Neural crest cell (in vitro differentiated cells): ENCODE measurements at regions not wholly inside any gene's neighbourhood (a gene's known extent, or its start where the extent isn't known, plus 50 kb on each side); places are given as distances from the start of the nearest gene placed in this dataset.

ENCODE experiments used
- DNase-seq: peaks from one replicate; pipeline ENCODE4 v3.0.0; 2021; ENCODE audit warnings: low read depth, mixed read lengths, low spot score
- H3K27ac Mint-ChIP-seq: one replicate; pipeline ENCODE4 v1.8.0; 2021; ENCODE audit warnings: mild to moderate bottlenecking, mixed read lengths; ENCODE audit not compliant: unreplicated experiment
- H3K27me3 Mint-ChIP-seq: 2 replicates; pipeline ENCODE4 v1.8.0; 2021; ENCODE audit warnings: low read depth, mild to moderate bottlenecking, mixed read lengths
- H3K36me3 Mint-ChIP-seq: 2 replicates; pipeline ENCODE4 v1.8.0; 2021; ENCODE audit warnings: low read depth, mild to moderate bottlenecking, mixed read lengths
- H3K4me1 Mint-ChIP-seq: 2 replicates; pipeline ENCODE4 v1.8.0; 2021; ENCODE audit warnings: mixed read lengths
- H3K4me3 Mint-ChIP-seq: one replicate; pipeline ENCODE4 v1.8.0; 2021; ENCODE audit warnings: mild to moderate bottlenecking, mixed read lengths
- H3K9me3 Mint-ChIP-seq: 2 replicates; pipeline ENCODE4 v1.8.0; 2021; ENCODE audit warnings: mixed read lengths
- CTCF ChIP-seq: fragments of 200-600 bp; sonication (generic); conservative IDR thresholded peaks from 2 replicates; pipeline ENCODE4 v1.5.0; 2021; ENCODE audit warnings: antibody characterized with exemption, mild to moderate bottlenecking

- peaks cover 3% of the 10 kb centered on the region for H3K4me1 Mint-ChIP-seq
- DNase-seq: no peak
- TF ChIP-seq CTCF: no peak
- peaks cover 7% of the 10 kb centered on the region for H3K9me3 Mint-ChIP-seq
- H3K27me3 Mint-ChIP-seq: peaks cover 3% of the 10 kb centered on the region
- H3K36me3 Mint-ChIP-seq: no peaks in the 10 kb centered on the region
- no peak overlapping the region for H3K27ac Mint-ChIP-seq
- H3K4me3 Mint-ChIP-seq: no peak overlapping the region
Observed at GRCh38 chr10:5281356-5281755, 83.4 kb upstream of the UCN3 start.

- H3K4me1 Mint-ChIP-seq: peaks cover 3% of the 10 kb centered on the region
- H3K36me3 Mint-ChIP-seq: no peaks in the 10 kb centered on the region
- DNase-seq: no peak
- TF ChIP-seq CTCF: no peak
- no peak overlapping the region for H3K4me3 Mint-ChIP-seq
- H3K27me3 Mint-ChIP-seq: peaks cover 3% of the 10 kb centered on the region
- H3K9me3 Mint-ChIP-seq: peaks cover 7% of the 10 kb centered on the region
- H3K27ac Mint-ChIP-seq: no peak overlapping the region
Observed at GRCh38 chr10:5282137-5282536, 82.6 kb upstream of the UCN3 start.

- H3K36me3 Mint-ChIP-seq: no peaks in the 10 kb centered on the region
- H3K4me1 Mint-ChIP-seq: peaks cover 3% of the 10 kb centered on the region
- peaks cover 3% of the 10 kb centered on the region for H3K27me3 Mint-ChIP-seq
- peaks cover 2% of the 10 kb centered on the region for H3K9me3 Mint-ChIP-seq
- DNase-seq: peak; percentile 23
- TF ChIP-seq CTCF: peak; percentile 66
- no peak overlapping the region for H3K4me3 Mint-ChIP-seq
- no peak overlapping the region for H3K27ac Mint-ChIP-seq
Observed at GRCh38 chr10:5283305-5284158, 81.2 kb upstream of the UCN3 start.

- H3K9me3 Mint-ChIP-seq: no peaks in the 10 kb centered on the region
- peaks cover 3% of the 10 kb centered on the region for H3K4me1 Mint-ChIP-seq
- H3K36me3 Mint-ChIP-seq: no peaks in the 10 kb centered on the region
- TF ChIP-seq CTCF: no peak
- no peaks in the 10 kb centered on the region for H3K27me3 Mint-ChIP-seq
- H3K27ac Mint-ChIP-seq: no peak overlapping the region
- no peak for DNase-seq
- no peak overlapping the region for H3K4me3 Mint-ChIP-seq
Observed at GRCh38 chr10:5284311-5285057, 80.3 kb upstream of the UCN3 start.

GRCh38 chr10:5285186-5285585, 79.6 kb upstream of the UCN3 start:
- Mint-ChIP-seq H3K4me3 (no peak overlapping the region), H3K27me3 (no peaks in the 10 kb centered on the region), H3K27ac (no peak overlapping the region), H3K9me3 (peaks cover under 1% of the 10 kb centered on the region), H3K4me1 (peaks cover 3% of the 10 kb centered on the region), H3K36me3 (no peaks in the 10 kb centered on the region)
- TF ChIP-seq CTCF: no peak
- no peak for DNase-seq
